ENCODE measurements at regions not wholly inside any gene's neighbourhood (a gene's known extent, or its start where the extent isn't known, plus 50 kb on each side); places are given as distances from the start of the nearest gene placed in this dataset.

GRCh38 chr3:5581743-5582142, 394.2 kb downstream of the EDEM1 start:
- no peak for TF ChIP-seq RAD21 (CRISPR knock-in tag; conservative IDR thresholded peaks at IDR 0.05 in 1 of 2, IDR thresholded peaks at IDR 0.05 in 1 of 2)
- TF ChIP-seq ATF3 (IDR thresholded peaks at IDR 0.05), result no peak
- no peak for TF ChIP-seq ATF3 (CRISPR knock-in tag; conservative IDR thresholded peaks at IDR 0.05)
- no peak for TF ChIP-seq CBX8 (IDR thresholded peaks at IDR 0.05; ENCODE audit: borderline replicate concordance, extremely low read depth, low read depth, low read length, poor library complexity, severe bottlenecking)
